HG03066 (cell line): ENCODE measurements at regions not wholly inside any gene's neighbourhood (a gene's known extent, or its start where the extent isn't known, plus 50 kb on each side); places are given as distances from the start of the nearest gene placed in this dataset.

Experiments
- ATAC-seq: cut with Tn5 transposase; IDR thresholded peaks from one replicate; pipeline ENCODE4 v1.9.1; 2021; ENCODE audit warnings: low read depth; ENCODE audit not compliant: unreplicated experiment

- no peak for ATAC-seq
These were observed 88.7 kb upstream of the ELL2 start for GRCh38 chr5:96050273-96050880.

DNA sequence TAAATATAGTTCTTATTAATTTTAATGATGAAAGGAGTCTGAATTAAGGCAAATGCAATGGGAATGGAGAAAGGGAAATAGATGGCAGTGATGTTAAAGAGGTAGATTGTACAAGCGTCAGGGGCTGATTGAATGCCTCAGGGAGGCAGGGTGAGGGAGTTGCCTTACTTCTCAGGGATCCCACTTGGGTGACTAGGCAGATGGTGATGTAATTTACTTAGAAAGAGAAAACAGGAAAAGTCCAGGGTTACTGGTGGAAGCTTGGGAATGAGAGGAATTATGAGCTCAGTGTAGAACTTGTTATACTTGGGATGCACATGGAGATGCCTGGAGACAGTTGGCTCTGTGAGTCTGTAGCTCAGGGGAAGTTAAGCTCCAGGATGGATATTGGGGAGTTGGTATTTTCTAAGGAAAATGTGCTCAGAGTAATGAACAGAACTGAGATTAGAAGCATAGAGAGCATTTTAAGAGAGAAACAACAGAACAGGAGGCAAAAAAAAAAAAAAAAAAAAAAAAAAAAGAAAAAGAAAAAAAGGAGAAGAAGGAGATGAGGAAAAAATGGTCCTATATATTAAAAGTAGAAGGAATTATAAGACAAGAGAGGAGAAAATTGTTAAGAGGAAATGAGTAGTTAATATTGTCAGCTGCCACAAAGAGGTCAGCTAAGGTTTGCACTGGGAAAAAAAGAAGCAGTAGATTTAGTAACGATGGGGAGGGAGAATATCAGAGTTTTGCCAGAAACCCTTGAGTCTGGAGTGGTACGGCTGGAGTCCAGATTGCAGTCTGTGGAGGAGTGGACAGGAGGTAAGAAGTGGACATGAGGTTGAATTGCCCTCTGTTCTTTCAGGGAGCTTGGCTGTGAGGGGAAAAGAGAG is 88.0 kb upstream of the ELL2 start:
- no peak for ATAC-seq

GRCh38 chr5:96048763-96049162 is 87.1 kb upstream of the ELL2 start:
- no peak for ATAC-seq

DNA sequence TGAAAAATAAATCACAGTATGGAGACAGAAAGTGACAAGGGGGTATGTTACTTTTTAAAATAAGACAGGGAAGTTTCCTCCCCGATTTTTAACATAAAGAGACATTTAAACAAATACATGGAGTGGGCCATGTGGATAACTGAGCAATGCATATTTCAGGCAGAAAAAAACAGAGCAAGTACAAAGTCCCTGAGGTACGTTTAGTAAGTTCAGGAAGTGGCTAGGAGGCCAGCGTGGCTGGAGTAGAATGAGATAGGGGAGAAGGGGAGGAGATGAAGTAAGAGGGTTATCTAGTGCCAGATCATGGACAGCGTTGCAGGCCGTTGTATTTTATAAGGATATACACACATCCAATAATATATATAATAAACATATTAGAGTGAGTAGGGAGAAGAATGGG is 84.2 kb upstream of the ELL2 start:
- ATAC-seq: no peak

DNA sequence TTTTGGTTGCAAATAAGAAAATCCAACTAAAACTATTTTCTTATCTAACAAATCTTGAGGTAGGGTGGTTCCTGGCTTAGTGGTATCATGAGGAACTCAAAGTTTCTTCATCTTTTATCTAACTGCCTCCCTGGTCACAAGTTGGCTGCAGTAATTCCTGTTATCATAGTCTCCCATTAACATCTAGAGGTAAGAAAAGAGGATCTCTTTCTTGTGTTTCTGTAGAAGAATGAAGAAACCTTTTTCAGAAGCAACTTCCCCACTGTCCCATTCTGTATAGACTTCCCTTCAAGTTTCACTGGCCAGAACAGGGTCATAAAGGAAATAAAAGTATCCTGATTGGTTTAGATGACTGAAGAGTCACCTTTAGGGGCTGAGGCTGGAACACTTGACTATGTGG is 81.8 kb upstream of the ELL2 start:
- no peak for ATAC-seq

DNA sequence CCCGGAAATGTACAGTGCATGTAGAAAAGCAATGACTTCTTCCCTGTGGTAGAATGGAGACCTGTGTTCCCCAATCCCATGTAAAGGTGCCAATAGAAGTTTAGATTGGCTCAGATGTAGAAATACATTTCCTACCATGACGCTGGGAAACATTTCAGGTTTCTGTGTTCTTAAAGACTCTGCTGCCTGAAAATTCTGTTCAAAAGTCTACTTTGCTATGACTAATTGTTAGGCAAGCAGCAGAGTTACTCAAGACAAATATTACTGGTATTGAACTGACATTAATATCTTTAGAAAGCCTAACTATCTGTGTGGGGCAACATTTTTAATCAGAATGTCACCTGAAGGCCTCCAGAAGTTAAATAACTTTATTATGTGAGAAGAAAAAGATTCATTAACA is 75.5 kb upstream of the ELL2 start:
- ATAC-seq: no peak

DNA sequence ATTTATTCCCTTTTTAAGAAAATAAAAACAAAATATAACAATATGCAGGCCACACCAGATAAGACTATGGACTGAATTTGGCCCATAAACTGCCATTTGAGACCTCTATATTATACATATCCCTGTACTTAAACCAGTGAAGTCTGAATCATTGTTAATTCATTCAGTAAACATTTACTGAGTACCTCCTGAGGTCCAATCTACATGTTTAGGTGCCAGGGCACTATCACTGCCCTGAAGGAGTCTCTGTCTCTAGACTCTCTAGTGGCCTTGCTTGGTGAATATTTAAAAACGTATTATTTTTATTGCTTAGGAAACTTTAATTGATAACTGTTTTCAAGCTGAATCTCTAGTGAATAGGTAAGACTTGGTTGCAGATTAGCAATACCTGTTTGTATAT is 74.7 kb upstream of the ELL2 start:
- ATAC-seq: no peak

GRCh38 chr5:96035796-96036195 is 74.1 kb upstream of the ELL2 start:
- ATAC-seq: no peak

- no peak for ATAC-seq
These were observed 71.5 kb upstream of the ELL2 start for GRCh38 chr5:96033116-96033515.

GRCh38 chr5:96031811-96032261 is 70.2 kb upstream of the ELL2 start:
- ATAC-seq: no peak

DNA sequence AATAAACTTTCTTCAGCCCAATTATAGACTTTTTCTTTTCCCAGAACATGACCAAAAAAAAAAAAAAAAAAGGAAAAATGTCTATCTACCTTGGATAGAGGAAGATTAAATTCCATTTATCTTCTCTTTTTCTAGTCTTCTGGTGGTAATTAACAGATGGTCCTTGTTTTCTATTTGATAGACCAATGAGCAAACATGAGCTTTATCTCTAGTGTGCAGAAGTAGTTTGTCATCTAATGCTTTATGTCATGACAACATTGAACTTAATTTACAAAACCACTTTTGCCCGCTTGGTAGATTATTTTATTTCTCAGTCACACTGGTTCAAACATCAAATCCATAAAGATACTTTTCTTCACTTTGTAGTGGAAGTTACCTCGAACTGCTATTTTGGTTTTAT is 69.5 kb upstream of the ELL2 start:
- no peak for ATAC-seq

DNA sequence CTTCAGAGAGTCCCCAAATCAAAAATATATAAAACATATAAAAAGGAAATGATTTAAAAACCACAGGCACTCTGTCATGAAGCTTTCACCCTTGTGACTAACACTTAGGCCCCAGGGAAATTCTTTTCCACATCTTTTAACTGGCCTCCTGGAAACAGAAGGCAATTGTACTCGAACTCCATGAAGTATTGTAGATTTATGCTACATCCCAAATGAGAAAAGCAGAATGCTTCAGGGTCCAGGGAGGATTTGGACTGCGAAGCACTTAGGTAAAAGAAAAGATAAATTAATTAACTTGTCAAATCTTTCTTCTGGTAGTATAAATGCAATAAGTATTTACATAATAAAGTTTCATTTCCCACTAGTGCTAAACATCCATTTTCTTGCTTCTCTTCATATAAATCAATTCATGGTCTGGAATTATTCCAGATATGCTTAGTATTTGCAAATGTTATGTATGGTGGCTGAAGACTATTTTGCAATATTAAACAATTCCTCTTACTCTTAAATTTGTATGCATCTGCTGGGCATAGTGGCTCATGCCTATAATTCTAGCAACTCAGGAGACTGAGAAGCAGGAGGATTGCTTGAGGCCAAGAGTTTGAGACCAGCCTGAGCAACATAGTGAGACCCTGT is 64.9 kb upstream of the ELL2 start:
- no peak for ATAC-seq

GRCh38 chr5:96024683-96025475 is 63.2 kb upstream of the ELL2 start:
- no peak for ATAC-seq

DNA sequence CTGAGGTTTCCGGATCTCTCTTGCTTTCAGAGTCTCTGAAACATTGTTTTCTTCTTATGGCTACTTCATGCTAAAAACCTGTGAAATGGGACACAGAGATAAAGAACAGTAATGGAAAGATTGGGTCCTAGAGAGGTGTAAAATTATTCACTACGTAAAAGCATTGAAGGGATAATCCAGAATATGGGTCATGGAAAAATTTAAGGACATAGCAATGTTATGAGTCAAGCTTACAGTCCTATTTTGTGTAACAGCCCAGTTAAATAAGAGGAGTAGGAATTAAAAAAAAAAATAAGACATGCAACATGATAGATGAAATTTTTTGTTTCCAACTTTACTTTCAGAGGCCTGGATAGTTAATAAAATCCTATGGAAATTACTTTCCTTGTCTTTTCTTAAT is 61.9 kb upstream of the ELL2 start:
- ATAC-seq: no peak

- ATAC-seq: no peak
These were observed 61.3 kb upstream of the ELL2 start for GRCh38 chr5:96022971-96023370.

GRCh38 chr5:96017951-96018350 is 56.3 kb upstream of the ELL2 start:
- ATAC-seq: no peak

GRCh38 chr5:96016216-96016615 is 54.6 kb upstream of the ELL2 start:
- ATAC-seq: no peak

- ATAC-seq: no peak
These were observed 54.1 kb upstream of the ELL2 start for GRCh38 chr5:96015709-96016108.

- no peak for ATAC-seq
These were observed 52.7 kb upstream of the ELL2 start for GRCh38 chr5:96014395-96014794.

- ATAC-seq: no peak
These were observed 51.6 kb upstream of the ELL2 start for GRCh38 chr5:96013254-96013653.

- no peak for ATAC-seq
These were observed 50.7 kb upstream of the ELL2 start for GRCh38 chr5:96012399-96012798.
